DOHH2 (cell line): ENCODE measurements at regions not wholly inside any gene's neighbourhood (a gene's known extent, or its start where the extent isn't known, plus 50 kb on each side); places are given as distances from the start of the nearest gene placed in this dataset.

Experiments used
- H3F3A ChIP-seq: fragments of 200-600 bp; sonication (generic), shearing (Covaris generic); 2 replicates; pipeline ENCODE4 v1.6.0; 2016; ENCODE audit warnings: antibody characterized with exemption, mild to moderate bottlenecking; ENCODE audit not compliant: control insufficient read depth, insufficient read depth
- H3K27ac ChIP-seq: fragments of 200-600 bp; sonication (generic); 2 replicates; pipeline ENCODE4 v1.5.1; 2014; ENCODE audit warnings: low read depth, mild to moderate bottlenecking, low read length, moderate library complexity
- H3K27me3 ChIP-seq: fragments of 200-600 bp; sonication (generic); 2 replicates; pipeline ENCODE4 v1.6.1; 2014; ENCODE audit warnings: mild to moderate bottlenecking, low read length, mixed read lengths; ENCODE audit not compliant: control insufficient read depth
- H3K36me3 ChIP-seq: fragments of 200-600 bp; sonication (generic); 2 replicates; pipeline ENCODE4 v1.6.1; 2014; ENCODE audit warnings: mild to moderate bottlenecking, low read length, moderate library complexity, mixed read lengths; ENCODE audit not compliant: control insufficient read depth
- H3K4me1 ChIP-seq: fragments of 200-600 bp; sonication (generic); 2 replicates; pipeline ENCODE4 v1.6.1; 2014; ENCODE audit warnings: mild to moderate bottlenecking, low read length, mixed read lengths; ENCODE audit not compliant: control insufficient read depth
- H3K4me2 ChIP-seq: fragments of 200-600 bp; sonication (generic); 2 replicates; pipeline ENCODE4 v1.6.0; 2014; ENCODE audit warnings: mild to moderate bottlenecking, low read length, moderate library complexity
- H3K4me3 ChIP-seq: fragments of 200-600 bp; sonication (generic); 2 replicates; pipeline ENCODE4 v1.5.1; 2014; ENCODE audit warnings: mild to moderate bottlenecking, low read length, mixed read lengths
- H3K79me2 ChIP-seq: fragments of 200-600 bp; sonication (generic); 2 replicates; pipeline ENCODE4 v1.6.1; 2014; ENCODE audit warnings: mild to moderate bottlenecking, low read length, mixed read lengths; ENCODE audit not compliant: control insufficient read depth
- H3K9me2 ChIP-seq: fragments of 200-600 bp; sonication (generic); replicated peaks from 2 replicates; pipeline ENCODE4 v1.6.1; 2014; ENCODE audit warnings: mild to moderate bottlenecking, low read length, mixed read lengths; ENCODE audit not compliant: control insufficient read depth
- H3K9me3 ChIP-seq: fragments of 200-600 bp; sonication (generic); 2 replicates; pipeline ENCODE4 v1.6.1; 2014; ENCODE audit warnings: antibody characterized with exemption, low read length, mixed read lengths; ENCODE audit not compliant: control insufficient read depth, insufficient read depth
- H4K20me1 ChIP-seq: fragments of 200-600 bp; sonication (generic); 2 replicates; pipeline ENCODE4 v1.6.0; 2014; ENCODE audit warnings: low read depth, mild to moderate bottlenecking, antibody characterized with exemption, low read length, moderate library complexity; ENCODE audit not compliant: control insufficient read depth, insufficient read depth
- EZH2phosphoT487 ChIP-seq: fragments of 200-600 bp; sonication (generic); IDR thresholded peaks from 2 replicates; pipeline ENCODE4 v1.6.1; 2017; ENCODE audit warnings: borderline replicate concordance, mild to moderate bottlenecking, antibody characterized with exemption, low read length, moderate library complexity, mixed read lengths
- TF ChIP-seq, protein P1 (sequence below): fragments of 200-600 bp; sonication (generic); IDR thresholded peaks from one replicate; pipeline ENCODE4 v1.5.1; 2014; ENCODE audit warnings: antibody characterized with exemption, mild to moderate bottlenecking, low read depth, low read length; ENCODE audit not compliant: poor library complexity, severe bottlenecking

DNA sequence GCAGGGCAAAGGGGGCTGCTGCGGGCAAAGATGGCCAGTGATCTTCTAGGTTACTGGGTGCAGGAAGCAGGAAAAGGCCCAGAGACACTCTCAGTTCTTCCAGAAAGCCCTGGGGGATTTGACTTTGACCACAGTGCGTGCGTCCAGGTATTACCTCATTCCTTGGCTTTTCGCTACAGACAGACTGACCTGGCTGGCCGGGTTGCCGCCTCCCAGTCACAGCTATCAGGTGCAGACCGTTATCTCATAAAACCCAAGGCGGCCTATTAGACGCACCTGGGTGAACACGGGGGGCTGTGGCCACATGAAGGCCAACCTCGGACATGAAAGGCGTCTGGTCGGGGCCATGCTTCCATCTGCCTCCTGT lies 80.3 kb downstream of the FOXL3 start:
- H3K27me3 ChIP-seq, result no peaks in the 10 kb centered on the region
- H4K20me1 ChIP-seq, result no peaks in the 10 kb centered on the region
- H3K27ac ChIP-seq, result no peak overlapping the region
- H3K4me2 ChIP-seq, result no peak overlapping the region
- H3K9me2 ChIP-seq, result no peaks in the 10 kb centered on the region
- no peaks in the 10 kb centered on the region for H3K79me2 ChIP-seq
- H3K9me3 ChIP-seq, result peaks cover 17% of the 10 kb centered on the region; the same call in 1 of the 2 replicates
- H3F3A ChIP-seq, result no peaks in the 10 kb centered on the region
- TF ChIP-seq EZH2phosphoT487, result no peak
- TF ChIP-seq, protein P1, sequence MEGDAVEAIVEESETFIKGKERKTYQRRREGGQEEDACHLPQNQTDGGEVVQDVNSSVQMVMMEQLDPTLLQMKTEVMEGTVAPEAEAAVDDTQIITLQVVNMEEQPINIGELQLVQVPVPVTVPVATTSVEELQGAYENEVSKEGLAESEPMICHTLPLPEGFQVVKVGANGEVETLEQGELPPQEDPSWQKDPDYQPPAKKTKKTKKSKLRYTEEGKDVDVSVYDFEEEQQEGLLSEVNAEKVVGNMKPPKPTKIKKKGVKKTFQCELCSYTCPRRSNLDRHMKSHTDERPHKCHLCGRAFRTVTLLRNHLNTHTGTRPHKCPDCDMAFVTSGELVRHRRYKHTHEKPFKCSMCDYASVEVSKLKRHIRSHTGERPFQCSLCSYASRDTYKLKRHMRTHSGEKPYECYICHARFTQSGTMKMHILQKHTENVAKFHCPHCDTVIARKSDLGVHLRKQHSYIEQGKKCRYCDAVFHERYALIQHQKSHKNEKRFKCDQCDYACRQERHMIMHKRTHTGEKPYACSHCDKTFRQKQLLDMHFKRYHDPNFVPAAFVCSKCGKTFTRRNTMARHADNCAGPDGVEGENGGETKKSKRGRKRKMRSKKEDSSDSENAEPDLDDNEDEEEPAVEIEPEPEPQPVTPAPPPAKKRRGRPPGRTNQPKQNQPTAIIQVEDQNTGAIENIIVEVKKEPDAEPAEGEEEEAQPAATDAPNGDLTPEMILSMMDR, result no peak
- H3K36me3 ChIP-seq, result no peaks in the 10 kb centered on the region
- H3K4me3 ChIP-seq, result no peak overlapping the region
- H3K4me1 ChIP-seq, result no peaks in the 10 kb centered on the region

DNA sequence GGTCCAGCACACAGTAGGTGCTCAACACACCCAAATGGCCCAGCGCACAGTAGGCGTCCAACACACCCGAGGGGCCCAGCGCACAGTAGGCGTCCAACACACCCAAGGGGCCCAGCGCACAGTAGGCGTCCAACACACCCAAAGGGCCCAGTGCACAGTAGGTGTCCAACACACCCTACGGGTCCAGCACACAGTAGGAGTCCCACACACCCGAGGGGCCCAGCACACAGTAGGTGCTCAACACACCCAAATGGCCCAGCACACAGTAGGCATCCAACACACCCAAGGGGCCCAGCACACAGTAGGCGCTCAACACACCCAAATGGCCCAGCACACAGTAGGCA lies 80.8 kb downstream of the FOXL3 start:
- Histone ChIP-seq H3K9me2 (no peaks in the 10 kb centered on the region), H3K79me2 (no peaks in the 10 kb centered on the region), H4K20me1 (no peaks in the 10 kb centered on the region), H3K27me3 (no peaks in the 10 kb centered on the region), H3K9me3 (peaks cover 17% of the 10 kb centered on the region; the same call in 1 of the 2 replicates), H3K36me3 (no peaks in the 10 kb centered on the region), H3K27ac (no peak overlapping the region), H3K4me2 (no peak overlapping the region), H3K4me3 (no peak overlapping the region), H3K4me1 (no peaks in the 10 kb centered on the region), H3F3A (no peaks in the 10 kb centered on the region)
- TF ChIP-seq EZH2phosphoT487, result no peak
- TF ChIP-seq, protein P1, result no peak

DNA sequence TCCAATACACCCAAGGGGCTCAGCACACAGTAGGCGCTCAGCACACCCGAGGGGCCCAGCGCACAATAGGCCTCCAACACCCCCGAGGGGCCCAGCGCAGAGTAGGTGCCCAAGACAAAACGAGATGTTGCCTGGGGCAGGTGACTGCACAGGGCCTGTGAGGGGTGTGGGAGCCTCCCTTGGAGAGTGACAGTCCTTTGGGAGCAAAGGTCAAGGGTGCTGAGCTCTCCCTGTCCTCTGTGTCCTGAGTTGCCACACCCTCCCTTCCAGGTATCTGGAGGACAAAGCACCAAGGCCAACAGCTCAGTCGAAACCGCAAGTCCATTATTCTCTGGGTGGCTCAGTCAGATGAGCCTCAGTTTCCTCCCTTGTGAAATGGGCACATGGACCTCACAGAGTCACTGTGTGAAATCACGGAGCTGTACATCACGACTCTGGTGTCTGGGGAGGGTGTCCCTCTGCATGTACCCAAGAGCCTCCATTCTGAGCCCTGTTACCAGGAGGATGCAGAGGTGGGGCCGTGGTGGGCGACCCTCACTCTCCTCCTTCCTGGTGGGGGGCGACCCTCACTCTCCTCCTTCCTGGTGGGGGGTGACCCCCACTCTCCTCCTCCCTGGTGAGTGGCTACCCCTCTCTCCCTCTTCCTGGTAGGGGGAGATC lies 81.3 kb downstream of the FOXL3 start:
- H3K9me2 ChIP-seq, result no peaks in the 10 kb centered on the region
- H3K27me3 ChIP-seq, result no peaks in the 10 kb centered on the region
- H3K27ac ChIP-seq, result no peak overlapping the region
- H3K9me3 ChIP-seq, result peaks cover 17% of the 10 kb centered on the region; the same call in 1 of the 2 replicates
- no peaks in the 10 kb centered on the region for H3F3A ChIP-seq
- H3K36me3 ChIP-seq, result no peaks in the 10 kb centered on the region
- no peaks in the 10 kb centered on the region for H4K20me1 ChIP-seq
- H3K4me1 ChIP-seq, result no peaks in the 10 kb centered on the region
- H3K4me3 ChIP-seq, result no peak overlapping the region
- H3K79me2 ChIP-seq, result no peaks in the 10 kb centered on the region
- H3K4me2 ChIP-seq, result no peak overlapping the region
- no peak for TF ChIP-seq EZH2phosphoT487
- TF ChIP-seq, protein P1, result no peak
